ENCODE measurements at regions not wholly inside any gene's neighbourhood (a gene's known extent, or its start where the extent isn't known, plus 50 kb on each side); places are given as distances from the start of the nearest gene placed in this dataset.

- H3K4me1 ChIP-seq: no peaks in the 10 kb centered on the region; the same call in 1 of the 2 replicates
- 0 out of 2 replicates have a peak, but pooled peaks cover 4% of the 10 kb centered on the region for H3K27me3 ChIP-seq
- H3K36me3 ChIP-seq: no peaks in the 10 kb centered on the region
- H3K27ac ChIP-seq: no peak overlapping the region
- no peaks in the 10 kb centered on the region for H3K9me3 ChIP-seq (replicated peaks)
- DNase-seq: peak in 1 of 2 experiments; percentile 37
- H3K4me3 ChIP-seq: no peak overlapping the region
These were observed 65.9 kb upstream of the TNRC6C start for GRCh38 chr17:77892469-77893143.

- no peak for DNase-seq
- H3K9me3 ChIP-seq (replicated peaks): no peaks in the 10 kb centered on the region
- H3K4me3 ChIP-seq: no peak overlapping the region
- no peaks in the 10 kb centered on the region for H3K36me3 ChIP-seq
- 0 out of 2 replicates have a peak, but pooled peaks cover 8% of the 10 kb centered on the region for H3K27me3 ChIP-seq
- H3K27ac ChIP-seq: no peak overlapping the region
- H3K4me1 ChIP-seq: no peaks in the 10 kb centered on the region; the same call in 1 of the 2 replicates
These were observed 65.1 kb upstream of the TNRC6C start for GRCh38 chr17:77893144-77894044.

- Histone ChIP-seq H3K36me3 (no peaks in the 10 kb centered on the region), H3K4me3 (no peak overlapping the region), H3K27ac (no peak overlapping the region), H3K4me1 (no peaks in the 10 kb centered on the region), H3K9me3 (replicated peaks) (no peaks in the 10 kb centered on the region), H3K27me3 (0 out of 2 replicates have a peak, but pooled peaks cover 10% of the 10 kb centered on the region)
- DNase-seq: no peak
These were observed 64.2 kb upstream of the TNRC6C start for GRCh38 chr17:77894126-77894956.

- no peaks in the 10 kb centered on the region for H3K36me3 ChIP-seq
- DNase-seq: no peak
- H3K4me3 ChIP-seq: no peak overlapping the region
- no peaks in the 10 kb centered on the region for H3K4me1 ChIP-seq
- peaks cover 11% of the 10 kb centered on the region for H3K27me3 ChIP-seq
- no peaks in the 10 kb centered on the region for H3K9me3 ChIP-seq (replicated peaks)
- H3K27ac ChIP-seq: no peak overlapping the region
These were observed 60.7 kb upstream of the TNRC6C start for GRCh38 chr17:77897741-77898301.

- H3K9me3 ChIP-seq (replicated peaks): no peaks in the 10 kb centered on the region
- peaks cover 11% of the 10 kb centered on the region for H3K27me3 ChIP-seq
- H3K4me3 ChIP-seq: no peak overlapping the region
- no peak overlapping the region for H3K27ac ChIP-seq
- H3K4me1 ChIP-seq: no peaks in the 10 kb centered on the region
- H3K36me3 ChIP-seq: no peaks in the 10 kb centered on the region
- DNase-seq: no peak
These were observed 59.7 kb upstream of the TNRC6C start for GRCh38 chr17:77898521-77899434.

GRCh38 chr17:77899498-77899897 is 59.0 kb upstream of the TNRC6C start:
- H3K27me3 ChIP-seq: peaks cover 11% of the 10 kb centered on the region
- DNase-seq: no peak
- no peaks in the 10 kb centered on the region for H3K9me3 ChIP-seq (replicated peaks)
- no peaks in the 10 kb centered on the region for H3K4me1 ChIP-seq
- H3K27ac ChIP-seq: no peak overlapping the region
- no peak overlapping the region for H3K4me3 ChIP-seq
- no peaks in the 10 kb centered on the region for H3K36me3 ChIP-seq

- Histone ChIP-seq H3K27me3 (peaks cover 11% of the 10 kb centered on the region), H3K9me3 (replicated peaks) (no peaks in the 10 kb centered on the region)
These were observed 57.0 kb upstream of the TNRC6C start for GRCh38 chr17:77901481-77901880.

GRCh38 chr17:77905266-77905665 is 53.2 kb upstream of the TNRC6C start:
- Histone ChIP-seq H3K4me1 (no peaks in the 10 kb centered on the region), H3K27me3 (peaks cover 5% of the 10 kb centered on the region)

More at GRCh38 chr17:77901481-77901880, 57.0 kb upstream of the TNRC6C start:
- Histone ChIP-seq H3K4me3 (no peak overlapping the region), H3K27ac (no peak overlapping the region), H3K4me1 (no peaks in the 10 kb centered on the region), H3K36me3 (no peaks in the 10 kb centered on the region)
- no peak for DNase-seq

GRCh38 chr17:77905766-77906165 is 52.7 kb upstream of the TNRC6C start:
- no peak for DNase-seq
- no peaks in the 10 kb centered on the region for H3K4me1 ChIP-seq
- H3K27me3 ChIP-seq: peaks cover 5% of the 10 kb centered on the region
- H3K4me3 ChIP-seq: no peak overlapping the region
- H3K27ac ChIP-seq: no peak overlapping the region
- H3K9me3 ChIP-seq (replicated peaks): peaks cover 3% of the 10 kb centered on the region; the same call in 1 of the 2 replicates
- no peaks in the 10 kb centered on the region for H3K36me3 ChIP-seq

More at GRCh38 chr17:77905266-77905665, 53.2 kb upstream of the TNRC6C start:
- no peak overlapping the region for H3K27ac ChIP-seq
- H3K9me3 ChIP-seq (replicated peaks): no peaks in the 10 kb centered on the region; the same call in 1 of the 2 replicates
- DNase-seq: no peak
- no peak overlapping the region for H3K4me3 ChIP-seq
- no peaks in the 10 kb centered on the region for H3K36me3 ChIP-seq

GRCh38 chr17:77906377-77906871 is 52.1 kb upstream of the TNRC6C start:
- no peak for DNase-seq
- Histone ChIP-seq H3K4me1 (no peaks in the 10 kb centered on the region), H3K4me3 (no peak overlapping the region), H3K27ac (no peak overlapping the region), H3K9me3 (replicated peaks) (peaks cover 10% of the 10 kb centered on the region), H3K27me3 (peaks cover 4% of the 10 kb centered on the region), H3K36me3 (no peaks in the 10 kb centered on the region)

GRCh38 chr17:77907497-77908461 is 50.7 kb upstream of the TNRC6C start:
- H3K36me3 ChIP-seq: no peaks in the 10 kb centered on the region
- no peak overlapping the region for H3K4me3 ChIP-seq

GRCh38 chr17:77908501-77908900 is 50.0 kb upstream of the TNRC6C start:
- no peak overlapping the region for H3K4me3 ChIP-seq
- H3K9me3 ChIP-seq (replicated peaks): peaks cover 17% of the 10 kb centered on the region
- H3K4me1 ChIP-seq: no peaks in the 10 kb centered on the region
- no peaks in the 10 kb centered on the region for H3K36me3 ChIP-seq
- H3K27me3 ChIP-seq: no peaks in the 10 kb centered on the region
- H3K27ac ChIP-seq: no peak overlapping the region
- DNase-seq: no peak

More at GRCh38 chr17:77907497-77908461, 50.7 kb upstream of the TNRC6C start:
- peaks cover 17% of the 10 kb centered on the region for H3K9me3 ChIP-seq (replicated peaks)
- no peaks in the 10 kb centered on the region for H3K27me3 ChIP-seq
- no peak overlapping the region for H3K27ac ChIP-seq
- H3K4me1 ChIP-seq: no peaks in the 10 kb centered on the region
- DNase-seq: no peak
